Endothelial cell of umbilical vein (primary cell): ENCODE measurements at regions not wholly inside any gene's neighbourhood (a gene's known extent, or its start where the extent isn't known, plus 50 kb on each side); places are given as distances from the start of the nearest gene placed in this dataset.

Source experiments
- GATA2 ChIP-seq: IDR thresholded peaks from 2 replicates; pipeline ENCODE4 v1.7.0; 2011; ENCODE audit warnings: low read depth, mild to moderate bottlenecking, moderate library complexity, mixed read lengths, low read length; ENCODE audit not compliant: insufficient read length, insufficient read depth
- POLR2AphosphoS5 ChIP-seq: IDR thresholded peaks from 2 replicates; pipeline ENCODE4 v1.6.1; 2012; ENCODE audit warnings: low read depth, mild to moderate bottlenecking, control low read depth, low read length, moderate library complexity; ENCODE audit not compliant: insufficient read depth

GRCh38 chr2:7265286-7265685 lies 348.1 kb downstream of the RNF144A start:
- TF ChIP-seq GATA2 (no peak), POLR2AphosphoS5 (no peak)
